HL-60 (cell line): ENCODE measurements at regions not wholly inside any gene's neighbourhood (a gene's known extent, or its start where the extent isn't known, plus 50 kb on each side); places are given as distances from the start of the nearest gene placed in this dataset.

Source experiments
- REST ChIP-seq: IDR thresholded peaks from 2 replicates; pipeline ENCODE4 v1.6.1; 2012; ENCODE audit warnings: low read depth; ENCODE audit not compliant: insufficient replicate concordance
- TF ChIP-seq, protein P1 (sequence below): IDR thresholded peaks from one replicate; pipeline ENCODE4 v1.5.1; 2011; ENCODE audit warnings: low read length, control low read depth, inconsistent platforms; ENCODE audit not compliant: insufficient read depth

DNA sequence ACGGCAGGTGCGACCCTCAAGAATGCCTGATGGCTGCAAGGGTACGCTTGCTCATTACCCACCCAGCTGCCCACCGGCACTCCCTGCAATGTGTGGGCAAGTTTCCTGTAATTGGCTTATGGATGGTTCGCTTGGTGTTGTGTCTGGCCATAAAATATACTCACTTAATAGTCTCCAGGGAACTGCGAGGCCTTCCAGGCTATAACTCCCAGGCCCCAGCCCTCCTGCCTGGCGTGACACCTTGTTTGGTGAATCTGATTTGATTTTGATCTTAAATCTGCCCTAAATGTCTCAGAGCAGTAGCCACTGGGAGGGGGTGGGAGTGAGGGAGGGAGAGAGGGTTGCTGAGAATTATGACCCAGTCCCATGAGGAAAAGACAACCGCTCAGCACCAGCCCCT is 572.2 kb downstream of the BUD13 start:
- no peak for TF ChIP-seq REST
- TF ChIP-seq, protein P1, sequence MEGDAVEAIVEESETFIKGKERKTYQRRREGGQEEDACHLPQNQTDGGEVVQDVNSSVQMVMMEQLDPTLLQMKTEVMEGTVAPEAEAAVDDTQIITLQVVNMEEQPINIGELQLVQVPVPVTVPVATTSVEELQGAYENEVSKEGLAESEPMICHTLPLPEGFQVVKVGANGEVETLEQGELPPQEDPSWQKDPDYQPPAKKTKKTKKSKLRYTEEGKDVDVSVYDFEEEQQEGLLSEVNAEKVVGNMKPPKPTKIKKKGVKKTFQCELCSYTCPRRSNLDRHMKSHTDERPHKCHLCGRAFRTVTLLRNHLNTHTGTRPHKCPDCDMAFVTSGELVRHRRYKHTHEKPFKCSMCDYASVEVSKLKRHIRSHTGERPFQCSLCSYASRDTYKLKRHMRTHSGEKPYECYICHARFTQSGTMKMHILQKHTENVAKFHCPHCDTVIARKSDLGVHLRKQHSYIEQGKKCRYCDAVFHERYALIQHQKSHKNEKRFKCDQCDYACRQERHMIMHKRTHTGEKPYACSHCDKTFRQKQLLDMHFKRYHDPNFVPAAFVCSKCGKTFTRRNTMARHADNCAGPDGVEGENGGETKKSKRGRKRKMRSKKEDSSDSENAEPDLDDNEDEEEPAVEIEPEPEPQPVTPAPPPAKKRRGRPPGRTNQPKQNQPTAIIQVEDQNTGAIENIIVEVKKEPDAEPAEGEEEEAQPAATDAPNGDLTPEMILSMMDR, result no peak
